OCI-LY7 (cell line): ENCODE measurements at regions not wholly inside any gene's neighbourhood (a gene's known extent, or its start where the extent isn't known, plus 50 kb on each side); places are given as distances from the start of the nearest gene placed in this dataset.

ENCODE experiments used
- BruUV-seq: library from RNA; stranded (reverse); fragments of 400-500 nt; replicated peaks from 2 replicates; lab custom pipeline; 2021; lab: Mats Ljungman, UMichigan
- CTCF ChIA-PET: fragments of 300-600 bp; sonication (Branson Sonifier 250); formaldehyde crosslinking; loops from one replicate; lab custom pipeline; 2022; ENCODE audit warnings: antibody characterized with exemption; ENCODE audit not compliant: unreplicated experiment; lab: Charles Lee
- POLR2A ChIA-PET: fragments of 300-600 bp; sonication (Branson Sonifier 250); formaldehyde crosslinking; loops from one replicate; lab custom pipeline; 2022; ENCODE audit warnings: antibody characterized with exemption; lab: Charles Lee
- DNase-seq: peaks from one replicate; pipeline ENCODE4 v3.0.0-alpha.2; 2015; ENCODE audit warnings: low spot score
- H2AFZ ChIP-seq: fragments of 200-600 bp; sonication (generic), shearing (Covaris generic); 2 replicates; pipeline ENCODE4 v1.6.1; 2014; ENCODE audit warnings: mild to moderate bottlenecking, antibody characterized with exemption, low read length, moderate library complexity
- H3K27ac ChIP-seq: fragments of 200-600 bp; sonication (generic); 2 replicates; pipeline ENCODE4 v1.5.1; 2014; ENCODE audit warnings: mixed run types, low read depth, mild to moderate bottlenecking, moderate library complexity, low read length, inconsistent platforms; ENCODE audit not compliant: poor library complexity, severe bottlenecking
- H3K36me3 ChIP-seq: fragments of 200-600 bp; sonication (generic); 2 replicates; pipeline ENCODE4 v1.6.1; 2014; ENCODE audit warnings: mild to moderate bottlenecking, antibody characterized with exemption, low read length, moderate library complexity, mixed read lengths; ENCODE audit not compliant: insufficient read depth
- H3K4me1 ChIP-seq: fragments of 200-600 bp; sonication (generic); 2 replicates; pipeline ENCODE4 v1.5.1; 2014; ENCODE audit warnings: mild to moderate bottlenecking, low read length; ENCODE audit not compliant: insufficient read depth, poor library complexity, severe bottlenecking
- H3K4me2 ChIP-seq: fragments of 200-600 bp; sonication (generic); 2 replicates; pipeline ENCODE4 v1.6.1; 2014; ENCODE audit warnings: mild to moderate bottlenecking, low read length
- H3K4me3 ChIP-seq: fragments of 200-600 bp; sonication (generic); 2 replicates; pipeline ENCODE4 v1.5.1; 2014; ENCODE audit warnings: mild to moderate bottlenecking, low read depth, low read length; ENCODE audit not compliant: poor library complexity, severe bottlenecking
- H3K79me2 ChIP-seq: fragments of 200-600 bp; sonication (generic); 2 replicates; pipeline ENCODE4 v1.6.1; 2016; ENCODE audit warnings: low read depth, mild to moderate bottlenecking, low read length, moderate library complexity, mixed read lengths; ENCODE audit not compliant: insufficient read depth
- H3K9me2 ChIP-seq: fragments of 200-600 bp; sonication (generic); 2 replicates; pipeline ENCODE4 v1.6.1; 2016; ENCODE audit warnings: mild to moderate bottlenecking, low read length, mixed read lengths; ENCODE audit not compliant: insufficient read depth
- H3K9me3 ChIP-seq: fragments of 200-600 bp; sonication (generic); 2 replicates; pipeline ENCODE4 v1.6.1; 2014; ENCODE audit warnings: mild to moderate bottlenecking, mixed run types, low read length, mixed read lengths
- H4K20me1 ChIP-seq: fragments of 200-600 bp; sonication (generic); 2 replicates; pipeline ENCODE4 v1.6.1; 2014; ENCODE audit warnings: mild to moderate bottlenecking, antibody characterized with exemption, low read length, moderate library complexity, mixed read lengths; ENCODE audit not compliant: insufficient read depth
- CTCF ChIP-seq: fragments of 200-600 bp; sonication (generic); conservative IDR thresholded peaks from 2 replicates; pipeline ENCODE4 v1.5.1; 2014; ENCODE audit warnings: mild to moderate bottlenecking, antibody characterized with exemption, low read length, moderate library complexity, mixed read lengths
- EZH2phosphoT487 ChIP-seq: fragments of 200-600 bp; sonication (generic); IDR thresholded peaks from 2 replicates; pipeline ENCODE4 v1.6.1; 2018; ENCODE audit warnings: low read depth, borderline replicate concordance, mild to moderate bottlenecking, mixed run types, antibody characterized with exemption, low read length, moderate library complexity, mixed read lengths
- intact Hi-C: fragments of 100-400 bp; cut with micrococcal nuclease; formaldehyde crosslinking; loops from one replicate; pipeline ENCODE4 v1.10.0; 2022; ENCODE audit not compliant: unreplicated experiment

DNA sequence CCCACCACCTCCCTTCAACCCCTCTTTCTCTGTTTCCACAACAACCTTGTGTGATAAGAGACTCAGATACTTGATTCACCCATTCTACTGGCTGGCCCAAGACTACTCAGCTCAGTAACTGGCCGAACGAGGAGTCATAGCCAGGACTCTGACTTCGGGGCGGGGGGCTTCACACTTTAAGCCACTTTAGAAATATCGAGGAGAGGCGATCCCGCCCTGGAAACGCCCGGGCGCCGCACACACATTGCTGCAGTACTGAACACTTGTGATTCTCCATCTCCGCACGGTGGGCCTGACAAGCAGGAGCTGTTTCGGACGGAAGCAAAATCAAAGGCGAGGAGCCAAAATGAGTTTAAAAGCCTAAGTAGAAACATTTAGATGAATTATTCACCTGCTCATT, 182.1 kb downstream of the NPHP4 start:
- Histone ChIP-seq H3K36me3 (no peaks in the 10 kb centered on the region), H2AFZ (no peak overlapping the region), H4K20me1 (no peaks in the 10 kb centered on the region), H3K4me3 (no peak overlapping the region), H3K9me2 (no peaks in the 10 kb centered on the region), H3K27ac (no peak overlapping the region), H3K79me2 (no peaks in the 10 kb centered on the region), H3K4me2 (no peak overlapping the region), H3K4me1 (no peaks in the 10 kb centered on the region), H3K9me3 (no peaks in the 10 kb centered on the region)
- BruUV-seq = no TSS peak
- ChIA-PET CTCF (no interaction called here), POLR2A (no interaction called here)
- intact Hi-C loops = no loop called here
- TF ChIP-seq CTCF = no peak
- TF ChIP-seq EZH2phosphoT487 = no peak
- DNase-seq = no peak

- ChIA-PET POLR2A (no interaction called here), CTCF (no interaction called here)
- no peak for TF ChIP-seq EZH2phosphoT487
- Histone ChIP-seq H3K4me3 (no peak overlapping the region), H3K4me1 (no peaks in the 10 kb centered on the region), H3K4me2 (no peak overlapping the region), H3K9me3 (no peaks in the 10 kb centered on the region), H3K9me2 (no peaks in the 10 kb centered on the region), H4K20me1 (no peaks in the 10 kb centered on the region), H3K79me2 (no peaks in the 10 kb centered on the region), H3K36me3 (no peaks in the 10 kb centered on the region), H3K27ac (no peak overlapping the region), H2AFZ (no peak overlapping the region)
- BruUV-seq = no TSS peak
- DNase-seq = no peak
- intact Hi-C loops = no loop called here
Observed at GRCh38 chr1:5809207-5809788, 182.9 kb downstream of the NPHP4 start.

- Histone ChIP-seq H3K9me2 (no peaks in the 10 kb centered on the region), H3K4me3 (no peak overlapping the region), H3K4me2 (no peak overlapping the region), H3K9me3 (no peaks in the 10 kb centered on the region), H3K79me2 (no peaks in the 10 kb centered on the region), H3K36me3 (no peaks in the 10 kb centered on the region), H2AFZ (no peak overlapping the region), H3K4me1 (no peaks in the 10 kb centered on the region), H3K27ac (no peak overlapping the region), H4K20me1 (no peaks in the 10 kb centered on the region)
- BruUV-seq = no TSS peak
- no peak for DNase-seq
- TF ChIP-seq EZH2phosphoT487 = no peak
- TF ChIP-seq CTCF = no peak
- intact Hi-C loops = no loop called here
- POLR2A ChIA-PET = no interaction called here
- CTCF ChIA-PET = no interaction called here
Observed at GRCh38 chr1:5803851-5804250, 188.4 kb downstream of the NPHP4 start.
